Left hindlimb (tissue), 1 donor: ENCODE measurements at regions not wholly inside any gene's neighbourhood (a gene's known extent, or its start where the extent isn't known, plus 50 kb on each side); places are given as distances from the start of the nearest gene placed in this dataset.
"Not testable (repeated sequence)": the region's sequence is repeated elsewhere in the genome, so short reads cannot be mapped to it uniquely, and the experiment has no call there.

ENCODE experiments used
- DNase-seq: peaks from one replicate; pipeline ENCODE4 v3.0.0-alpha.2; 2018

DNA sequence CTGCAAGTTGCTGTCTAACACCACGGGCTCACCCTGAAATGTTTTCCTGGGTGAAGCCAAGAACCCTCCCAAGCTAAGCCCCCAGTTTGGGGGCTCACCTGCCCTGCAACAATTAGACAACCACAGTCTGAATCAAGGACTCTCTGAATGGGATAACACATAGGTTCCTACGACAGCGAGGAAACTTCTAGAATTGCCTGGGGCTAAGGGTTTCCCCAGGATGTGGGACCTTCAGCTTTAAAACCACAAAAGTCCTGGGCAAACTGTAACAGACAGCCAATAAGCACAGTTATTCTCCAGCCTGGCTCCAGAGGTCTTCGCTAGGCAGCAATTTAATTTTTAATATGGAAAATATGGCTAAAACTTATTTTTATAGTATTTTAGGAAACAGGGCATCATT, 162.6 kb downstream of the PRKX start:
- no peak for DNase-seq

DNA sequence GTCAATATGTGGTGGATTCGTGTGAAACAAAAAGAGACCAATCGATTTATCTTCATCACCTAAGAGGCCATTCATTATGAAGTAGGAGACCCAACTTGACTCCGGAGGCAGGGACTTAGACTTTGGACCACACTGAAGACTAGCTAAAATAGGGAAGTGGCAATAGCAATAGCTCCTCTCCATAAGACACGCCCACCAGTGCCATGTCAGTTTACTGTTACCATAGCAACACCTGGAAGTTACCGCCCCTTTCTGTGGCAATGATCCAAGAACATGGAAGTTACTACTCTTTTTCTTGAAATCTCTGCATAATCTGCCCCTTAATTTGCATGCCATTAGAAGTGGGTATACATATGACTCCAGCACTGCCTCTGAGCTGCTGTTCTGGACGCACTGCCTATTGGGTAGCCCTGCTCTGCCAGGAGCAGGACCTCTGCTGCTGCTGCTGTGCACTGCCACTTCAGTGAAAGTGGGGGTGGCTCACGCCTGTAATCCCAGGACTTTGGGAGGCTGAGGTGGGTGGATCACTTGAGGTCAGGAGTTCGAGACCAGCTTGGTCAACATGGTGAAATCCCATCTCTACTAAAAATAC, 163.2 kb downstream of the PRKX start:
- no peak for DNase-seq

DNA sequence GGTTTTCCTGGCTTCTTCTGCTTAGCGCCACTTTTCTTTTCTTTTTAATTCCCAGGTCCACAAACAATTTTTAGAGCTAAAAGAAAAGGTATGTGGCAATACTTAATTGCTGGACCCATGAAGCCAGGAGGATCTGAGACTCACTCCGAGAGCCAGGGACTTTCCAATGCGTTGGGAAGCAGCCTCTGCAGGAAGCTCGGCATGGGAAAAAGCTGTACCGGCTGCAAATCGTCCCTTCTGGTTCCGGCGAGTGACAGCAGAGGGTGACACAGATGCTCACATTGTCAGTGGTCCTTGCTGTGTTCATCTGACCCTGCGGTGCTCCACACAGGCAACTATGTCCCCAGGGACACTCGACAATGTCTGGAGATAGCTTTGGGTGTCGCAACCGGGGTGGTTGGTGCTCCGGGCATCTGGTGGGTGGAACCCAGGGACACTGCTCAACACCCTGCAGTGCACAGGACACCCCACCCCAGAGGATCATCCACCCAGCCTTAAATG, 164.0 kb downstream of the PRKX start:
- DNase-seq, result no peak

DNA sequence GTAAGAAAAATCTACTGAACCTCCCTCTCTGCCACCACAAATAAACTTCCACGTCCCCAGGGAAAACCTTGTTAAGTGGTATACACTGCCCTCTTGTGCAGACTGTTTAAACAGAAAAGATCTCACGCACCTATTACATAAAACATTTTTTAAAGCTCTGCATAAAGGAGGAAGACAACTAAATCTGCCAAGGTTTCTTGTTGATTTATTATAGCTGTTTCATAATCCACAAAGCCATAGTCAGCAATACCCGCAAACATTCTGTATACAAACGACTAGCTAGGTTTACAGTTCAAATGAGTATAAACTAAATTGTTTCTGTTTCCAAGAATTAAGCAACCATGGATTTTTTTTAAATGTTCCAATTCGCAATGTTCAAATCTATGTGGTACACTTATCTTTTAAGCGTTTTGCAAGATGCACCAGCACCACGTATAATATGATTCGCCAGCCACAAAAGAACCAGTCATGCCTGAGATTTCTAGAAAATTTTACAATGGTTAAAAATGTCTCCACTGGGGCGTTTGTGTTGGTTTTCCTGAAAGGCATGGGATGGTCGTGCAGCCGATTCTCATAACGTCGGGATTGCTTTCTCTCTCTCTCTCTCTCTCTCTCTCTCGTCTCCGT, 164.6 kb downstream of the PRKX start:
- DNase-seq, result no peak

DNA sequence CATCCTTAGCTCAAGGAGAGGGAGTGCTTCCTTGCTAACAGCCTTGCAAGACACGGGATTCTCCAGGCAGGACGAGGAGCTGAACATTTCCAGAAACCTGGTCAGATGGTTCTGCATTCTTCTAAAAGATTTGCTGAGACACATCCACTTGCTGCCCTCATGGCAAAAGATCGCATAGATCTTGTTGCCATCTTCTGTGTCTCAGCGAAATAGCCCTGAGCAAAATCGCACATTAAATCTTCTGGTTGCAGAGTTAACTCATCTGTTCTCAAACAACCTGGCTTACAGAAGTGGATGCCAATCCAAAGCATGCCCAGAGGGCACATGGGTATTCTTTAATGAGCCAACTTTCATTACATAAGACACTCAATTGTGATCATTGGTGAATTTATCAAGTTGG, 167.5 kb downstream of the PRKX start:
- no peak for DNase-seq

DNA sequence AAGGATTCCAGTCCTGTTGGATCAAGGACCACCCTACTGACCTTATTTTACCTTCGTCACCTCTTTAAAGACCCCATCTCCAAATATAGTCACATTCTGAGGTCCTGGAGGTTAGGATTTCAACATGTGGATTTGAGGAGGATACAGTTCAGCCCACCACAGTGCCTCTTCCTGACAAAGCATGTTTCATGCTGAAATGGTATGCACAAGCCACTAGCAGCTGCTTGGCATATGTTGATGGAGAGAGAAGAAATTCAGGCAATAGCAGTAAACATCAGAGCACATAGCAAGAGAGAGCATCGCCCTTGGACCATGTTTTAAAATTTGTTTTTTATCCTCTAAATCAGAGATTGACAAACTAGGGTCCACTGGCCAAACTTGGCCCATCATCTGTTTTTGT, 172.1 kb downstream of the PRKX start:
- DNase-seq, result no peak

DNA sequence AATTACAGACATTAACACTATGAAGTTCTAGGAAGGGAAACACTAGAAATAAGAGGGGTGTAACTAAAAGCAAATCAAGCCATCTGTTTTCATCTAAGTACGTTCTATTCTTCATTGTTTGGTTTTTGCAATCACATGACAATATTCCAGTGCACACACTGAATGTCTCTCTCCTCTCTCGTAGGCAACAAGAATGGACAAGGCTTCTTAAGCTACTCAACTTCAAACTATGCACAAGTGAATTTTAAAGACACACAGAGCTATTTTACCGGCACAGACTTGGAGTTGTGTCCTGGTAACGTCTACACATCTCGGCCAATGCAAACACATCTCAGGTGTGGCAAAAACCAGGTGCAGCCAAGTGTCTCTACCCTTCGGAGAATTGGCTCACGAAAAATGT, 173.3 kb downstream of the PRKX start:
- no peak for DNase-seq

- DNase-seq, result no peak
These were observed 180.8 kb downstream of the PRKX start for GRCh38 chrX:3532581-3533085.

- DNase-seq, result not testable (repeated sequence)
These were observed 182.0 kb downstream of the PRKX start for GRCh38 chrX:3531435-3531834.

DNA sequence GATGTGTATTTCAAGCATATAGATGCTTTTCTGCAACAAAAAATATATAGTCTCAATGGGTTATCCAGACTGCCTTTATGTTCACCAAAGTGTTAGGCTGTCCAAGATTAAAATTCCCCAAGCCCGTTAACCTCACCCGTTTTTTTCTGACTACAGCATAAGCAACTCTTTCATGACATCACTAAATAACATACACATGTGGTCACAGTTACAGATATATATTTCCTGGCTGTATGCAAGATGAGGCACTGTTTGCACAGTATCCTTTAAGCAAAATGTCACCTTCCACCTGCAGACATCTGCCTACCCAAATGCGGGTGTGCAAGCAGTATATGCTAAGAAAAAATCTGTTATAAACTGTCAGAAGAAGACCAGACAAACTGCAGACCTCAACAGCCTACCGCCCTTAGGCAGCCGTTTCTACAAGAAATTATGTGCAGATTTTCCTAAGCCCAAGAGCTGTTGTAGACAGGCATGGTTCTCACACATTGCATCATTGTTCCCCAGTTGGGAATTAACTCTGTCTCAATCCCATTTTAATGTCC, 183.1 kb upstream of the MXRA5 start:
- no peak for DNase-seq

DNA sequence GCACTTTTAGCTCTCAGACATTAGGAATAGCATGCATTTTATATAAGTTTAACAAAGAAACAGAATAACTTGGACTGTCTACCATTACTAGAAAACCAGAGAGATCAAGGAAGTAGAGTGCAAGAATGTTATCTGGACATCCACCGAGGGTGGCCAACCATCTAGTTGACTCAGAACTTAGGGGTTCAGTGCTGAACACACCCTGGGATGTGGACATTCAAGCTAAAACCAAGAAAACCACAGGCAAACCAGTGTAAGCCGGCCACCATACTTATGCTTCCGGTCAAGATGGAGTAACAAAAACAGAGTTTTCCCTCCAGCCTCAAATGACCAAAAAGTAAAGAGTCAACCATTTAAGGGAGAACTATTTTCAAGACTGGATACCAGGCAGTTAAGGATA, 181.4 kb upstream of the MXRA5 start:
- no peak for DNase-seq

DNA sequence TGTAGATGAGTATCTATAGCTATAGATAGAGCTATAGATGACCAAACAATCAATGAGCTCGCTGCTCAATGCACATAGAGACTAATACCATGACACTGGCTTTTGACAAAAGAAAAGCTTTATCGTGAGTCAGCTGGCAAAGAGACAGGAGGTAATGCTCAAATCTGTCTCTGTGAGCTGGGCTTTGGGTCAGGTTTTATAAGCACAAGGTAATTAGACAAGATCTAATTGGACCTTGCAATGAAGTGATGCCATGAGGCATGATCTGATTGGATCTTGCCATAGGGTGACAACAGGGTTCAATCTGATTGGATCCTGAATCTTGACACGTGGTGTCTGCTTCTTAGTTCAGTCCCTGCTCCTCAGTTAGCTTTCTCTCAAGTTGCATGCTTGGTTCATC, 180.7 kb upstream of the MXRA5 start:
- DNase-seq, result no peak

- no peak for DNase-seq
These were observed 180.3 kb upstream of the MXRA5 start for GRCh38 chrX:3526731-3527130.

- peak; percentile 39 for DNase-seq
These were observed 179.6 kb upstream of the MXRA5 start for GRCh38 chrX:3526071-3526470.

- no peak for DNase-seq
These were observed 175.7 kb upstream of the MXRA5 start for GRCh38 chrX:3522101-3522650.

- DNase-seq, result no peak
These were observed 174.9 kb upstream of the MXRA5 start for GRCh38 chrX:3521396-3521795.

GRCh38 chrX:3520982-3521381, 174.5 kb upstream of the MXRA5 start:
- DNase-seq, result no peak

- no peak for DNase-seq
These were observed 174.0 kb upstream of the MXRA5 start for GRCh38 chrX:3520458-3520857.

GRCh38 chrX:3519384-3519783, 172.9 kb upstream of the MXRA5 start:
- DNase-seq, result not testable (repeated sequence)

- peak; percentile 43 for DNase-seq
These were observed 172.4 kb upstream of the MXRA5 start for GRCh38 chrX:3518870-3519269.

DNA sequence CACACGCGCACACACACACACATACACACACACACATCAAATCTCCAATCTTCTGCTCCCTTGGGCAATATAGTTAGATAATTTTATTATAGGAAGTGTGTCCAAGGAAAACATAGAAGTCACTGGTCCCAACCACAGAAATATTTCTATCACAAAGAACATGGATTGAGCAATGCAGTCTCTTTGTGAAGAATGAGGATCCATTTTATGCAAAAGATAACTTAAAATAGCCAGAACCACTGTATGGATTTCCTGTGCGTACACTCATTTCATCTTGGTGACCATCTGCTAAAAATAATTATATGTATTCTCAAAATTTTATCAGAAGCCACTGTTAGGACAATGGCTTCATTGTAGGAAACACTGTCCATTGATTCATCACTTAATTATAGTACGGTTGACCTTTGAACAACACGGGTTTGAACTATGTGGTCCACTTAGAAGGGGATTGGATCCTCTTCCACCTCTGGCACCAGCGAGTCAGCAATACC, 169.6 kb upstream of the MXRA5 start:
- no peak for DNase-seq

GRCh38 chrX:3514996-3515395, 168.5 kb upstream of the MXRA5 start:
- no peak for DNase-seq

- DNase-seq, result not testable (repeated sequence)
These were observed 165.7 kb upstream of the MXRA5 start for GRCh38 chrX:3512150-3512549.

- DNase-seq, result no peak
These were observed 163.5 kb upstream of the MXRA5 start for GRCh38 chrX:3509934-3510333.
